22Rv1 (cell line): ENCODE measurements at regions not wholly inside any gene's neighbourhood (a gene's known extent, or its start where the extent isn't known, plus 50 kb on each side); places are given as distances from the start of the nearest gene placed in this dataset.

Experiments used
- H3K27ac ChIP-seq: fragments of 450-650 bp; 2 replicates; pipeline ENCODE4 v1.5.1; 2017
- CTCF ChIP-seq: fragments of 450-650 bp; IDR thresholded peaks from 2 replicates; pipeline ENCODE4 v1.5.1; 2017; ENCODE audit warnings: mild to moderate bottlenecking
- ZFX ChIP-seq: fragments of 450-650 bp; IDR thresholded peaks from 2 replicates; pipeline ENCODE4 v1.6.1; 2017; ENCODE audit warnings: antibody characterized with exemption, borderline replicate concordance

- TF ChIP-seq CTCF (no peak), ZFX (no peak)
- H3K27ac ChIP-seq = no peak overlapping the region
Observed at GRCh38 chr11:29296680-29297079, 720.1 kb downstream of the KCNA4 start.

- no peak for TF ChIP-seq ZFX
- TF ChIP-seq CTCF = no peak
- H3K27ac ChIP-seq = no peak overlapping the region
Observed at GRCh38 chr11:29293825-29294224, 723.0 kb downstream of the KCNA4 start.

GRCh38 chr11:29282088-29282487, 734.7 kb downstream of the KCNA4 start:
- no peak overlapping the region for H3K27ac ChIP-seq

GRCh38 chr11:29281271-29281777, 735.5 kb downstream of the KCNA4 start:
- no peak overlapping the region for H3K27ac ChIP-seq
- no peak for TF ChIP-seq ZFX
- TF ChIP-seq CTCF = no peak

More at GRCh38 chr11:29282088-29282487, 734.7 kb downstream of the KCNA4 start:
- TF ChIP-seq ZFX (no peak), CTCF (no peak)

DNA sequence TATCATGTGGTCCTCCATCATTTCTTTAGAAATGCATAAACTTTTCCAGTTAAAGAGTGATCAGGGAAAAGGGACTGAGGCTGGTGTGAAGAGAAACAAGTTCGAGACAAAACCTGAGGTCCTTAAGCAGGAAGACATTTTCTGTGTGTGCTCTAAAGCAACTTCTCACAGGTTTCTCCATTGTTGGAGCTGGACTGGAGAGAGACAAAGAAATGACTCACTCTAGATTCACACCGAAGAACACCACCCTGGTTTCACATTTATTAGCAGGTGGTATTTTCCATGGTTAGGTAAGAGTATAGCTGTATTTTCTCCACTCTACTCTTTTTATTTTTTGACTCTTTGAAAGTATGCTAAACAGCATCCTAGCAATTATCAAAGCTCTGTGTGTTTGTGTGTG, 736.4 kb downstream of the KCNA4 start:
- TF ChIP-seq CTCF (no peak), ZFX (no peak)
- H3K27ac ChIP-seq = no peak overlapping the region

- H3K27ac ChIP-seq = no peak overlapping the region
Observed at GRCh38 chr11:29279716-29280115, 737.1 kb downstream of the KCNA4 start.

More at GRCh38 chr11:29279716-29280115, 737.1 kb downstream of the KCNA4 start:
- no peak for TF ChIP-seq ZFX
- TF ChIP-seq CTCF = no peak
